GM21786 (cell line): ENCODE measurements at regions not wholly inside any gene's neighbourhood (a gene's known extent, or its start where the extent isn't known, plus 50 kb on each side); places are given as distances from the start of the nearest gene placed in this dataset.
A peak's percentile ranks its signal among the peaks of the same experiment; 100 is the strongest.
"Not testable (repeated sequence)": the region's sequence is repeated elsewhere in the genome, so short reads cannot be mapped to it uniquely, and the experiment has no call there.

Experiments used
- ATAC-seq: cut with Tn5 transposase; IDR thresholded peaks from one replicate; pipeline ENCODE4 v1.9.1; 2021; ENCODE audit not compliant: unreplicated experiment

GRCh38 chr2:184394642-184395041 is 203.7 kb upstream of the ZNF804A start:
- no peak for ATAC-seq

- no peak for ATAC-seq
Observed at GRCh38 chr2:184402381-184402780, 195.9 kb upstream of the ZNF804A start.

DNA sequence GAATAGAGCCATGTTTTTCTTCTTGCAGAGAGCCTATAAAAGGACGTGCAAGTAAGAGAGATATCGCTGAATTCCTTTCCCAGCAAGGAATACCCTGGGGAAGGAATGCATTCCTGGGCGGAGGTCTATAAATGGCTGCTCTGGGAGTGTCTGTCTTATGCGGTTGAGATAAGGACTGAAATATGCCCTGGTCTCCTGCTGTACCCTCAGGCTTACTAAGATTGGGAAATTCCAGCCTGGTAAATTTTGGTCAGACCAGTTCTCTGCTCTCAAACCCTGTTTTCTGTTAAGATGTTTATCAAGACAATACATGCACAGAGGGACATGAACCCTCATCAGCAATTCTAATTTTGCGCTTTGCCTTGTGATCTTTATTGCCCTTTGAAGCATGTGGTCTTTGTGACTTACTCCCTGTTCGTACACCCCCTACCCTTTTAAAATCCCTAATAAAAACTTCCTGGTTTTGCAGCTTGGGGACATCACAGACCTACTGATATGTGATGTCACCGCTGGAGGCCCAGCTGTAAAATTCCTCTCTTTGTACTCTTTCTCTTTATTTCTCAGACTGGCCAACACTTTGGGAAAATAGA is 191.2 kb upstream of the ZNF804A start:
- ATAC-seq = not testable (repeated sequence)

DNA sequence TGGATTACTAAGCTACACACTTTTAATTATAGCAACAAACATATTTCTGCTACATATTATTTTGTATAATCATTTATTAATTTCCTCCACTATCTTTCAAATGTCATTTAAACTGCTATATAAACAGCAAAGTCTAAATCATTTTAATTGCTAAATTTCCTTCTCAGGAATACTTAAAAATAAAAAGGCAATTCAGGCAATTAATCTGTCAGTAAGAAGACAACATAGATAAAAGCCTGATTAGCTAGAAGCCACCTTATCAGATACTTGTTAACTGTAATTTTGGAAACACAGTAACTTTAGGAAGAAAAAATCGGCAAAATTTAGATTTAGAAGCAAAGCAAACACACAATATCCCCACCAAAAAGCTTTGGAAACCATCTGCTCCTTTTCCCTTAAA is 188.2 kb upstream of the ZNF804A start:
- ATAC-seq = no peak

- ATAC-seq = no peak
Observed at GRCh38 chr2:184413221-184413620, 185.1 kb upstream of the ZNF804A start.

GRCh38 chr2:184413671-184414229 is 184.6 kb upstream of the ZNF804A start:
- ATAC-seq = no peak

GRCh38 chr2:184416146-184416913 is 182.0 kb upstream of the ZNF804A start:
- ATAC-seq = no peak

DNA sequence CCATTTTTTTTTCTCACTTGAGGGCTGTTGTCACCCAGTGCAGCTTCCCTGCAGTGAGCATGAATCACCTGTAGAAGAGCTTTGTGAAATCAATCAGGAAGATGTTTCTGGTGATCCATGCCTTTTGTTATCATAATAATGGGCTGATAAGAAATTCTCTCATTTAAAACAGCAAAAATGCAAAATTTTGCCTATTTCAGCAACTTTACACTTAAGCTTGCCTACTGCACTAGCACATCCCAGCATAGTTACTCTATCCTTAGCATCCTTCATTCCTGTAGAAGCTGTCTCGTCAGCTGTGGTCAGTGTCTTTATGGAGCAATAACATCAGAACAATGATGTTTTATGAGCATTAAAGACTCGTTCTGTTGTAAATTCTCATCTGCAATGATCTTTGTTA is 178.6 kb upstream of the ZNF804A start:
- ATAC-seq = no peak

DNA sequence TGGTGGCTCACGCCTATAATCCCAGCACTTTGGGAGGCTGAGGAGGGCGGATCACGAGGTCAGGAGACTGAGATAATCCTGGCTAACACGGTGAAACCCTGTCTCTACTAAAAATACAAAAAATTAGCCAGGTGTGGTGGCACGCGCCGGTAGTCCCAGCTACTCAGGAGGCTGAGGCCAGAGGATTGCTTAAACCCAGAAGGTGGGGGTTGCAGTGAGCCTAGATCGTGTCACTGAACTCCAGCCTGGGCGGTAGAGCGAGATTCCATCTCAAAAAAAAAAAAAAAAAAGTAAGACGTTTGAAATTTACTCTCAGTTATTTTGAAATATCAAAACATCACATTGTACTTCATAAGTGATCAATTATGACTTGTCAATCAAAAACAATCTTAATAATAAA is 176.9 kb upstream of the ZNF804A start:
- ATAC-seq = not testable (repeated sequence)

GRCh38 chr2:184425083-184425482 is 173.2 kb upstream of the ZNF804A start:
- peak; percentile 60 for ATAC-seq

DNA sequence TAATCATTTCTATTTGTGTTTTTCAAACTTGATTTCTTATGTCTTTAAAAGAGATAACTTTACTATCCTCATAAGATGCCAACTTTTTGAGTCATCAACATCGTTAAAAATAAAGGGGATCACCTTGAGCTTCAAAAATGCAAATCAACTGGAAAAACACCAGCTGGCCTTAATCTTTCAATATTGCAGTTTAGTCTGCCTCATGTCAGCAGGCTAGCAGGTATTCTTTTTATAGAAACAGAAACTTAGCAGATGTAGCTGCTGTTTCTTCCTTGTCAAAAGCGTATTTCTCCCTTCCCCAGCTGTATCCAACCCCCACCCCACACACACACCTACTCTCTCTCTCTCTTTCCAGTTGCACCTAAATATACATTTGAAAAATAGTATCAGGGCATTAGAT is 154.1 kb upstream of the ZNF804A start:
- ATAC-seq = peak; percentile 97

DNA sequence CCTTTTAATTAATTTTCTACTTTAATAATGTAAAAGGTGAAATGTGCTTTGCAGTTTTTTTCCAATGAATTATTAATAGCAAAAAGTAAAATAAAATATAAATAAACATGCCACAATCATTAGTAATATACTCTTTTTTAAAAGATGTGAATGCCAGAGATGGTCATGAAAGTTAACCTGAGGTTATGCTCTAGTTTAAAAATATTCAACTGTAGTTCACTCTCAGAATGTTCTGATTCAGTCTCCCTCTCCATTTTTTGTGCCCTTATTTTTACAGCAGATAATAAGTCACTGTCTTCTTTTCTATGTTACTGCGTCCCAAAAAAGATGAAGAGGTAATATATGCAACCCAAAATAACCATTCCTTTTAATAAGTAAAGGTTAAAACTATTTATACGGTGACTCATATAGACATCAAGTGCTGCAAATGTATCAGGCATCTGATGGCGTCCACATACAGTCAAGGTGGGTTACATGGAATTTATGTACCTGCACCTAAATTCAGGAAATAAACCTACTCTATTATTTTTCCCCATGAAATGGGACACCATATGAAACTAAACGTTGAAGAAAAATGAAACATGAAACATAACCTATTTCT is 153.6 kb upstream of the ZNF804A start:
- ATAC-seq = peak; percentile 33

DNA sequence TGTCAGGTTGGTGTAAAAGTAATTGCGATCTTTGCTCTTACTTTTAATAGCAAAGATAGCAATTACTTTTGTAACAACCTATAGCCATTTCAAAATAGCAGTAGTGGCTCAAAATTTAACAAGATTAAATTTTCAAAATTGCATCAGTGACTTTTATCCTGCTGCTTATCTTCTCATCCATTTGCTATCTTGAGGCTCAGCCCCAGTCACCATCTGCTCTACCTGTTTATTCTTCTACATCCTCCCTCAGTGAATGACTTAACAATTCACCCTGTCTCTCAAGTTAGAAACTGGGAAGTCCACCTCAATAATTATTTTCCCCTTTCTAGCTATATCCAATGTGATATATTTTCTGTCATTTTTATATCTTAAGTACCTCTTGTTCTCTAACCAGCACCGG is 148.6 kb upstream of the ZNF804A start:
- ATAC-seq = no peak

DNA sequence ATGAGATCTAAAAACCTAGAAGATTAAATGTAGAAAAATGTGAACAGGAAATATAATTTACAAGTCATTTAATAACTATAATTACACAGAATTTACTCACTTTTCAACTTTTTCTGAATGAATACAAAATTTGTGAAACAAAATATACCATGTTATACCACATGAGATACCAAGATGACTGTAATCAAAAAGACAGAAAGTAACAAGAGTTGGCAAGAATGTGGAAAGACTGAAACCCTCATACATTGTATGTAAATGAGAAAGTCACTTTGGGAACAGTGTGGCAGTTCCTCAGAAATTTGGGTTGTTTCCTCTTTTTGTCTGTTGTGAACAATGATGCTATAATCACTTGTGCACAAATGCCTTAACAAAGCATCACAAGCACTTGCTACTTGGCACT is 145.4 kb upstream of the ZNF804A start:
- peak; percentile 46 for ATAC-seq

DNA sequence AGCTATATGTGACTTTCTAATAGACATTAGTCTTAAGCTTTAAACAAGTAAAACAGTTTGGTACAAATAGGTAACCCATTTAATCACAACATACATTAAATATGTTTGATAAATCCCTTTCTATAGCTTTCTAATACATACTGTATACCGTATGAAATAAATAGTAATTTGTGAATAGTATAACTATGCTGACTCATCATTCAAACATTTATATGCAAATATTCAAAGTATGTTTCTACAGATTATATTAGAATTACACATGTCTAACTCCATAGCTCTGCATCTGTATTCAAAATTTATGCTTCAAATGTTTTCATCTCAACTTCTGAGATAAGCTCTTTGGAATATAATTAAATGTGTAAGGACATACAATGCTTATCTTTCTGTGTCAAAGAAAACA is 142.7 kb upstream of the ZNF804A start:
- no peak for ATAC-seq

- not testable (repeated sequence) for ATAC-seq
Observed at GRCh38 chr2:184456693-184457092, 141.6 kb upstream of the ZNF804A start.

DNA sequence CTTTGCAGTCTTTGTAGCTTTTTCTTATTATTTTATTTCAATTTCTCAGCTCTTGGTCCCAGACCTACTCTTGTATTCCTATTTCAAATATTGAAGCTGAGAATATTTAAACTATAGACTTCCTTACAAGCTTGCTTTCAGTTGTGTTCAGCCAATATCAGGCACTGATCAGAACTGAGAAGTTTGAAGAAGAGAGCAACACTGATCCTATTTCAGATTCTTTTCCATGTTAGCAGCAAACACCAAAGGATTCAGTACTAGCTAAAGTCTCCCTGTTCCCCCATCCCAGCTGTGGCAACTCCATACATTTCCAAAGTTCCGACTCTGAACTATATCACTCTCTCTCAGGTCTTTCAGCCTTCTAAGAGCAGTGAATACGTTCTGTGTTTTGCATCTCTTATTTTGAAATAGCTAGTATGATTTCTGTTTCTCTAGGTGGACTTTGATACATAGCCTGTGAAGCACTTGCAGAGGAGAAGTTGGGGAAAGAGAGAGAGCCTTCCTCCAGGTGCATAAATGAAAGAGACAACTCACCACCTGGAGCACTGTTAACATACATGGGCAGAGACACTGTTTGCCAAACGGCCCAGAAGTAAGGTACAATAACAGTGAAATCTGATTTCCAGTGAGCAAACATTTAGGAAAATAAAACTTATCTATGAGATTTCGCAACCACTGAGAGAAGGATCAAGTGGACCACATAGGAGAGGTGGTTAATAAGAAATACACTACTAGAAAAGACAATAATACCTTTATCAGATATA is 135.0 kb upstream of the ZNF804A start:
- no peak for ATAC-seq

DNA sequence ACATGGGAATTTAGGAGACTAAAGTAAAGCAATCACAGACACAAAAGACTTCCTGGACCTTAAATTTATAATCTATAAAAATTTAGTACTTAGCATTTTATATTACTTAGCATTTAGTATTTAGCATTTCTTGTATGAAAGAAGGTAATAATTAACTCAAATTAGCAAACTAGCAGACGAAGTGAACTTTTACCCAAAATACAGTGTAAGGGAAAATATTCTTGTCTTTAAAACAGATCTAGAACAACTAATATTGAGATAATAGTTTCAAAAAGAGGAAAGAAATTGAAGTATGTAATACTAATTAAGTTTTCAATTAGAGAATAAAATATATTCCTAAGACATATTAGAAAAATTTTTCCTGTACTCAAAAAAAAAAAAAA is 134.5 kb upstream of the ZNF804A start:
- ATAC-seq = no peak

DNA sequence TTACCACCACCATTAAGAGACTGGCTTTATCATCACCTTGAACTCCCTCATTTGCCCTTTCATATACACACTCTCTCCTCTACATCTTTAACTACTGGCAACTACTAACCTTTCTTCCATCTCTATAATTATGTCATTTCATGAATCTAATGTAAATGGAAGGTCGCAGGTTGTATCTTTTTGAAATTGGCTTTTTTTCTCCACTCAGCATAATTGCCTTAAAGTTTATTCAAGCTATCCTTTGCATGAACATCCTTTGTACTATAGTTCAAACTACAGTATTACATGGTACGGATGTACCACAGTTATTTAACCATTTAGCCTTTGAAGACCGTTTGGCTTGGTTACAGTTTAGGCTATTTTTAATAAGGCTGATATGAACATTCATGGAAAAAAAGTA is 129.5 kb upstream of the ZNF804A start:
- ATAC-seq = no peak

- ATAC-seq = no peak
Observed at GRCh38 chr2:184472481-184472880, 125.8 kb upstream of the ZNF804A start.

DNA sequence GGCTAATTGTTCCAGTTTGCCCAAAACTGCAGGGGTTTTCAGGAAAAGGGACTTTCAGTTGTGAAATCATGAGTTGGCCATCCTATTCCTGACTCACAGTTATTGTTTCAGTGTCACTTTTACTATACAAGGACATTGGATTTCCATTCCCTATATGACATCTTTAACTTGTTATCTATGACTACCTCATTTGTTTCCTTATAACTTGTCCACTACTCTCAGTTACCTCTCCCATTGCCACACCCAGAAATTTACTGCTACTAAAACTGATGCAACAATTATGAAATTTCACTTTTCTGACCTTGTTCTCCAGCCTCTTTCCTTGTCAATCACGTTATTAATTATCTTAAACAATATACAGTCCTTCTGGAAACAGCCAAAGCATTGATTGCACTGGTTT is 116.5 kb upstream of the ZNF804A start:
- ATAC-seq = no peak
